ENCODE measurements at regions not wholly inside any gene's neighbourhood (a gene's known extent, or its start where the extent isn't known, plus 50 kb on each side); places are given as distances from the start of the nearest gene placed in this dataset.

- no peak for TF ChIP-seq CTCF (IDR thresholded peaks at IDR 0.05)
- no peak for TF ChIP-seq HES2 (IDR thresholded peaks at IDR 0.05)
Measured at GRCh38 chr6:16846399-16846778, 85.1 kb upstream of the ATXN1 start (continued).

- Histone ChIP-seq H3K9me3 (no peaks in the 10 kb centered on the region), H3K4me3 (no peak overlapping the region), H3K4me2 (no peak overlapping the region), H3K4me1 (no peaks in the 10 kb centered on the region), H3K27ac (no peak overlapping the region)
- ChIA-PET POLR2A (no interaction called here), CTCF (interaction anchor here (0.5 kb wide), 1 partner anchor 435 kb away, joined by 3 read pairs; no protein-coding TSS in a partner anchor)
- ATAC-seq (no peak), DNase-seq (ENCODE audit: low read depth in 1 of 2, low spot score in 1 of 2) (no peak), FAIRE-seq (no peak)
- 79% methylated on average over 5 of the region's 5 CpGs for WGBS (ENCODE audit: missing lambda C conversion rate)
- TF ChIP-seq REST (IDR thresholded peaks at IDR 0.05) (no peak), ZFP36 (IDR thresholded peaks at IDR 0.05; ENCODE audit: borderline replicate concordance, partially characterized antibody) (no peak), BHLHE40 (IDR thresholded peaks at IDR 0.05; ENCODE audit: low read depth, low read length) (no peak), ELK1 (IDR thresholded peaks at IDR 0.05; ENCODE audit: low read depth, low read length) (no peak), CBX8 (IDR thresholded peaks at IDR 0.05) (no peak), FOSB (CRISPR knock-in tag; IDR thresholded peaks at IDR 0.05) (no peak), E2F6 (IDR thresholded peaks at IDR 0.05; ENCODE audit: borderline replicate concordance, low read depth) (no peak), FOXS1 (CRISPR knock-in tag; IDR thresholded peaks at IDR 0.05) (no peak), HDAC2 (IDR thresholded peaks at IDR 0.05) (no peak), RCOR1 (IDR thresholded peaks at IDR 0.05; ENCODE audit: low read depth, low read length) (no peak), HMGXB4 (CRISPR knock-in tag; IDR thresholded peaks at IDR 0.05; ENCODE audit: borderline replicate concordance) (no peak), CHD2 (IDR thresholded peaks at IDR 0.05; ENCODE audit: low read length, partially characterized antibody) (no peak), CTCF (IDR thresholded peaks at IDR 0.05) (no peak), TFCP2L1 (CRISPR knock-in tag; IDR thresholded peaks at IDR 0.05) (no peak), HOXB13 (CRISPR knock-in tag; IDR thresholded peaks at IDR 0.05; ENCODE audit: low read depth) (no peak)
Measured at GRCh38 chr6:16844183-16844582, 82.9 kb upstream of the ATXN1 start.
